ENCODE measurements at regions not wholly inside any gene's neighbourhood (a gene's known extent, or its start where the extent isn't known, plus 50 kb on each side); places are given as distances from the start of the nearest gene placed in this dataset.

DNA sequence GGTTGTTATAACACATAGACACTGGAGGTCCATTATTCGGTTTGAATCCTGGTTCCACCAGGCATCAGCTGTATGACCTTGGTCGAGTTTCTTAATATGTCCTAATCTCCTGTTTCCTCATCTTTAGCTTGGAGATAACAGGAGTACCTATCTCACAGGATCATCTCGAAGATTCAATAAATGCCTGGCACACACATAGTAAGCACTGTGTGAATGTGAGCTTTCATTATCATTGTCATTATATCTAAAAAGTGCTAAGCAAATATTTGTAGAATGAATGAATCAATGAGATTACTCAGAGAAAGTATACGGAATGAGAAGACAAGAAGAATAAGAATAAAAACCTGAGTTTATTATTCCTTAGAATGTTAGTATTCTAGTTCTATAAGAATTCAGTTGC is 227.4 kb upstream of the CFAP20DC start:
- Histone ChIP-seq H3K27ac (no peak overlapping the region), H3K4me3 (no peak overlapping the region), H3K4me1 (no peaks in the 10 kb centered on the region), H3K9me3 (peaks cover 0 to 2% (median 0%) of the 10 kb centered on the region in 4 donors), H3K36me3 (no peaks in the 10 kb centered on the region), H3K27me3 (no peaks in the 10 kb centered on the region)
- 47 to 81% methylated on average over 4 of the region's 4 CpGs for WGBS, 2 donors
- TF ChIP-seq POLR2A (IDR thresholded peaks at IDR 0.05) (no peak), CTCF (IDR thresholded peaks at IDR 0.05) (no peak), EP300 (IDR thresholded peaks at IDR 0.05) (no peak), POLR2AphosphoS5 (IDR thresholded peaks at IDR 0.05) (no peak)
- DNase-seq = no peak
- intact Hi-C loops (cut with DNase I) = no loop called here

DNA sequence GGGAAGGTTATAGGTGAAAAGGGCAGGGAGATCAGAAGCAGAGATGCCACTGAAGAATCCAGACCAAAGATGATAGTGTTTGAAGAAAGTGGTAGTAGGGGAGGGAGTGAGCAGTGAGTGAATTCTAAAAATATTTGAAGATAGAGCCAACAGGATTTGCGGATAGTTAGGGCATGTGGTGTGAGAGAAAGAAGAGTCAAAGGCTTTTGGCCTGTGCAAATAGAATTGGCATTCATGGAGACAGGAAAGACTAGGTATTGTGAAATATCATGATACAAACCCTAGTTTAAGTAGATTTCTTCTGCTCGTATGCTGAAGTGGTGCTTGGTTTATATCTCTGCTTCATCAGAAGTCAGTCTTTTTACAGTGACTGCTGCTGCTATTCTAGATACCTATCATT is 224.2 kb upstream of the CFAP20DC start:
- no peak for DNase-seq
- intact Hi-C loops (cut with DNase I) = no loop called here
- no peaks in the 10 kb centered on the region for H3K9me3 ChIP-seq
- H3K4me1 ChIP-seq = no peaks in the 10 kb centered on the region
- H3K36me3 ChIP-seq = no peaks in the 10 kb centered on the region
- no peak overlapping the region for H3K27ac ChIP-seq
- TF ChIP-seq POLR2A (IDR thresholded peaks at IDR 0.05) (no peak), CTCF (IDR thresholded peaks at IDR 0.05) (no peak), EP300 (IDR thresholded peaks at IDR 0.05) (no peak), POLR2AphosphoS5 (IDR thresholded peaks at IDR 0.05) (no peak)
- H3K4me3 ChIP-seq = no peak overlapping the region
- 90 to 92% methylated on average over 2 of the region's 2 CpGs for WGBS, 2 donors
- no peaks in the 10 kb centered on the region for H3K27me3 ChIP-seq

DNA sequence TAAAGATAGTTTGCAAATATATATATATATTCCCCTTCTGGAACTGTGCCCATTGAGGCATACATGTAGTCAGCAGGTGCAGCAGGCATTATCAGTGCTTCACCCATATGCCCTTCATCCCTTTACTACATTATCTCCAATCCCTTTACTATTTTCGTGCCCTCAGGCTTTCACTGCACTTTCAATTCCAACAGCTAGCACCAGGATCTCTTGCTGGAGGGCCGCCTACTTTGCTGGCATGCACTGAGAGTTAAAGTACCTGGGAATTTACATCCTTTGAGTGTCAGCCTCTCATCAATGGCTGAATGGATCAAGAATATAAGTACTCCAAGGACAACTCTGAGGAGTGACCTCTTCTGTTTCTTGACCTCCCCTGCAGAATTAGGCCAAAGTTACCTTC is 222.1 kb upstream of the CFAP20DC start:
- Histone ChIP-seq H3K27ac (no peak overlapping the region), H3K36me3 (no peaks in the 10 kb centered on the region), H3K9me3 (no peaks in the 10 kb centered on the region), H3K4me3 (no peak overlapping the region), H3K27me3 (no peaks in the 10 kb centered on the region), H3K4me1 (no peaks in the 10 kb centered on the region)
- TF ChIP-seq EP300 (IDR thresholded peaks at IDR 0.05) = no peak
- TF ChIP-seq POLR2AphosphoS5 (IDR thresholded peaks at IDR 0.05) = no peak
- no peak for TF ChIP-seq CTCF (IDR thresholded peaks at IDR 0.05)
- no peak for TF ChIP-seq POLR2A (IDR thresholded peaks at IDR 0.05)
- intact Hi-C loops (cut with DNase I) = no loop called here
- DNase-seq = no peak
- WGBS, 2 donors = 77 to 89% methylated on average over 2 of the region's 2 CpGs

DNA sequence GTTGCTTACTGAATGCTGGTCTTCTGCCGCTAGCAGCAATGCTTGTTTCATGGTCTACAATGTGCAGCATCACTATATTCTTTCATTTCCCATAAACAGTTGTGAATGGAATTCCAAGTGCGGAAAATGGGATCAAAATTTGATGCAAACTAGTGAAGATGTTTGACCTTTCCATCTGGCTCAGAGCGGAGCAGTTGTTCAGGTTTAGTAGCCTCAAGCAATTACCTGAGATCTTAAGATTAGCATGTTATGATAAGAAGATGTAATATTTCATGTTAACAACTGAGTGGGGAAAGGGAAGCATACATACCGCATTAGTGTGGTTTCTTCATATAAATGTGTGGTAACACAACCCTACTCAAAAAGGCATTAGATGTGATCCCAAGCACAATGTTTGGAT is 221.1 kb upstream of the CFAP20DC start:
- TF ChIP-seq POLR2A (IDR thresholded peaks at IDR 0.05) (no peak), EP300 (IDR thresholded peaks at IDR 0.05) (no peak), CTCF (IDR thresholded peaks at IDR 0.05) (no peak), POLR2AphosphoS5 (IDR thresholded peaks at IDR 0.05) (no peak)
- Histone ChIP-seq H3K27me3 (no peaks in the 10 kb centered on the region), H3K36me3 (no peaks in the 10 kb centered on the region), H3K27ac (no peak overlapping the region), H3K9me3 (no peaks in the 10 kb centered on the region), H3K4me1 (no peaks in the 10 kb centered on the region), H3K4me3 (no peak overlapping the region)
- 94 to 96% methylated on average over 4 of the region's 4 CpGs for WGBS, 2 donors
- intact Hi-C loops (cut with DNase I) = no loop called here
- no peak for DNase-seq

GRCh38 chr3:59270209-59270608 is 220.4 kb upstream of the CFAP20DC start:
- DNase-seq = no peak
- H3K27ac ChIP-seq = no peak overlapping the region
- TF ChIP-seq POLR2AphosphoS5 (IDR thresholded peaks at IDR 0.05) (no peak), POLR2A (IDR thresholded peaks at IDR 0.05) (no peak), CTCF (IDR thresholded peaks at IDR 0.05) (no peak), EP300 (IDR thresholded peaks at IDR 0.05) (no peak)
- 85 to 90% methylated on average over 2 of the region's 2 CpGs for WGBS, 2 donors
- no peak overlapping the region for H3K4me3 ChIP-seq
- no peaks in the 10 kb centered on the region for H3K27me3 ChIP-seq
- H3K4me1 ChIP-seq = no peaks in the 10 kb centered on the region
- intact Hi-C loops (cut with DNase I) = no loop called here
- H3K9me3 ChIP-seq = no peaks in the 10 kb centered on the region
- H3K36me3 ChIP-seq = no peaks in the 10 kb centered on the region

Measured in sigmoid colon (tissue), 6 donors.